CD1c-positive myeloid dendritic cell (primary cell): ENCODE measurements at regions not wholly inside any gene's neighbourhood (a gene's known extent, or its start where the extent isn't known, plus 50 kb on each side); places are given as distances from the start of the nearest gene placed in this dataset.

ENCODE experiments used
- DNase-seq: peaks from one replicate; pipeline ENCODE4 v3.0.0-alpha.2; 2016; ENCODE audit errors: extremely low spot score

GRCh38 chr11:62073061-62073460 lies 50.8 kb upstream of the INCENP start:
- no peak for DNase-seq

GRCh38 chr11:62071408-62071807 lies 52.4 kb upstream of the INCENP start:
- DNase-seq = no peak

GRCh38 chr11:62069986-62070919 lies 53.6 kb upstream of the INCENP start:
- DNase-seq = no peak

- DNase-seq = no peak
These were observed 54.4 kb upstream of the INCENP start for GRCh38 chr11:62069374-62069773.

- DNase-seq = no peak
These were observed 55.1 kb upstream of the INCENP start for GRCh38 chr11:62068730-62069129.

- DNase-seq = no peak
These were observed 56.1 kb upstream of the INCENP start for GRCh38 chr11:62067741-62068140.

GRCh38 chr11:62064221-62064620 lies 59.6 kb upstream of the INCENP start:
- DNase-seq = no peak

GRCh38 chr11:62062223-62062861 lies 61.5 kb upstream of the INCENP start:
- DNase-seq = no peak

- no peak for DNase-seq
These were observed 62.2 kb upstream of the INCENP start for GRCh38 chr11:62061356-62062222.

- DNase-seq = no peak
These were observed 66.7 kb upstream of the INCENP start for GRCh38 chr11:62057069-62057468.

- no peak for DNase-seq
These were observed 67.8 kb upstream of the INCENP start for GRCh38 chr11:62055970-62056369.

GRCh38 chr11:62054484-62055121 lies 69.2 kb upstream of the INCENP start:
- DNase-seq = peak; percentile 48

- DNase-seq = no peak
These were observed 69.7 kb upstream of the INCENP start for GRCh38 chr11:62054081-62054480.

- no peak for DNase-seq
These were observed 73.1 kb upstream of the INCENP start for GRCh38 chr11:62050716-62051115.

GRCh38 chr11:62048100-62048499 lies 75.7 kb upstream of the INCENP start:
- no peak for DNase-seq

- no peak for DNase-seq
These were observed 77.2 kb upstream of the INCENP start for GRCh38 chr11:62046568-62047100.

- DNase-seq = no peak
These were observed 77.2 kb upstream of the FTH1 start for GRCh38 chr11:62044639-62045121.

GRCh38 chr11:62035293-62035692 lies 67.9 kb upstream of the FTH1 start:
- no peak for DNase-seq

GRCh38 chr11:62034036-62034338 lies 66.6 kb upstream of the FTH1 start:
- no peak for DNase-seq

- peak; percentile 58 for DNase-seq
These were observed 66.0 kb upstream of the FTH1 start for GRCh38 chr11:62033191-62034035.
